ENCODE measurements at regions not wholly inside any gene's neighbourhood (a gene's known extent, or its start where the extent isn't known, plus 50 kb on each side); places are given as distances from the start of the nearest gene placed in this dataset.

- TF ChIP-seq POLR2A (IDR thresholded peaks at IDR 0.05) (no peak), CTCF (IDR thresholded peaks at IDR 0.05) (no peak)
These were observed 80.0 kb upstream of the TMC3 start for GRCh38 chr15:81454024-81454423.

Measured in right lobe of liver (tissue), 4 donors.